Left ventricle myocardium inferior (tissue), 1 donor: ENCODE measurements at regions not wholly inside any gene's neighbourhood (a gene's known extent, or its start where the extent isn't known, plus 50 kb on each side); places are given as distances from the start of the nearest gene placed in this dataset.

Experiments
- DNase-seq: peaks from one replicate; pipeline ENCODE4 v3.0.0-alpha.2; 2020
- H3K27ac ChIP-seq: fragments of 200-600 bp; replicated peaks from 2 replicates; pipeline ENCODE4 v1.8.0; 2021
- H3K27me3 ChIP-seq: fragments of 200-600 bp; 2 replicates; pipeline ENCODE4 v1.8.0; 2021; ENCODE audit warnings: low read depth
- H3K36me3 ChIP-seq: fragments of 200-600 bp; 2 replicates; pipeline ENCODE4 v1.8.0; 2021
- H3K4me1 ChIP-seq: fragments of 200-600 bp; 2 replicates; pipeline ENCODE4 v1.8.0; 2021
- H3K4me3 ChIP-seq: fragments of 200-600 bp; 2 replicates; pipeline ENCODE4 v1.8.0; 2021; ENCODE audit warnings: mild to moderate bottlenecking, moderate library complexity
- H3K9me3 ChIP-seq: fragments of 200-600 bp; replicated peaks from 2 replicates; pipeline ENCODE4 v1.8.0; 2021
- intact Hi-C: fragments of 100-400 bp; cut with micrococcal nuclease; formaldehyde crosslinking; loops from one replicate; pipeline ENCODE4 v1.11.0; 2022
- TF ChIP-seq, protein P1 (sequence below): fragments of 200-600 bp; IDR thresholded peaks from 2 replicates; pipeline ENCODE4 v1.8.0; 2021; ENCODE audit warnings: antibody characterized with exemption, mild to moderate bottlenecking, borderline replicate concordance
- donor health status: DM: no; HTN: yes; CAD: no; lungs with severe emphysema.

DNA sequence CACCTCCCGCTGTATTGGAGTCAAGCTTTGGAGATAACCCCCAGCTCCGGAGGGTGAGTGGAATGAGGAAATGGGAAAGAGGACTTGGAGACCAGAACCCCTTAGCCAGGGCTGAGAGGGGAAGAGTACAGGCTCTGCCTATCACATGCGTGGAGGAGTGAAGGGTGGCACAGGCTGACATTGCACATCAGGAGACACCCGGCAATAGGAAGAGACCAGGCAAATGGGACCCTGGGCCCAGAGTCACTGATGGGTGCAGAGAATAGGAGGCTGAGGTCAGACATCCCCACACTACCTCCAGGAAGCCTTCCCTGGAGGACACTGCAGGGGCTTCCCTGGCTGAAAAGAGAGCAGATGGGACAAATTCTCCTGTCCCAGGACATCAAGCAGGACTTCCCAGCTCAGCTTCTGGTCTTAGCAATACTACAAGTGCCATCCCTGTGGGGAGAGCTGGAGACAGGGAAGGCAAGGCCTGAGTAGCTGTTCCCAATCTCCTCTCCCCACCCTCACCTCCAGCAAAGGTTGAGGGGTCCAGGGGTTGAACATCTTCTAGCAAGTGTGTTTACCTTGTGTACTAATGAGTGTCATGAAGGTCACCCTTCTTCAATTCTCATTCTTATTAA, 160.7 kb downstream of the BUD13 start:
- Histone ChIP-seq H3K4me3 (no peak overlapping the region), H3K36me3 (no peaks in the 10 kb centered on the region), H3K9me3 (no peaks in the 10 kb centered on the region), H3K27me3 (peaks cover 79% of the 10 kb centered on the region), H3K27ac (no peak overlapping the region), H3K4me1 (no peaks in the 10 kb centered on the region)
- intact Hi-C loops: no loop called here
- TF ChIP-seq, protein P1, sequence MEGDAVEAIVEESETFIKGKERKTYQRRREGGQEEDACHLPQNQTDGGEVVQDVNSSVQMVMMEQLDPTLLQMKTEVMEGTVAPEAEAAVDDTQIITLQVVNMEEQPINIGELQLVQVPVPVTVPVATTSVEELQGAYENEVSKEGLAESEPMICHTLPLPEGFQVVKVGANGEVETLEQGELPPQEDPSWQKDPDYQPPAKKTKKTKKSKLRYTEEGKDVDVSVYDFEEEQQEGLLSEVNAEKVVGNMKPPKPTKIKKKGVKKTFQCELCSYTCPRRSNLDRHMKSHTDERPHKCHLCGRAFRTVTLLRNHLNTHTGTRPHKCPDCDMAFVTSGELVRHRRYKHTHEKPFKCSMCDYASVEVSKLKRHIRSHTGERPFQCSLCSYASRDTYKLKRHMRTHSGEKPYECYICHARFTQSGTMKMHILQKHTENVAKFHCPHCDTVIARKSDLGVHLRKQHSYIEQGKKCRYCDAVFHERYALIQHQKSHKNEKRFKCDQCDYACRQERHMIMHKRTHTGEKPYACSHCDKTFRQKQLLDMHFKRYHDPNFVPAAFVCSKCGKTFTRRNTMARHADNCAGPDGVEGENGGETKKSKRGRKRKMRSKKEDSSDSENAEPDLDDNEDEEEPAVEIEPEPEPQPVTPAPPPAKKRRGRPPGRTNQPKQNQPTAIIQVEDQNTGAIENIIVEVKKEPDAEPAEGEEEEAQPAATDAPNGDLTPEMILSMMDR: no peak
- no peak for DNase-seq

- intact Hi-C loops: no loop called here
- no peaks in the 10 kb centered on the region for H3K36me3 ChIP-seq
- no peak overlapping the region for H3K27ac ChIP-seq
- TF ChIP-seq, protein P1: no peak
- no peaks in the 10 kb centered on the region for H3K9me3 ChIP-seq
- DNase-seq: no peak
- H3K4me3 ChIP-seq: no peak overlapping the region
- peaks cover 92% of the 10 kb centered on the region for H3K27me3 ChIP-seq
- H3K4me1 ChIP-seq: no peaks in the 10 kb centered on the region
Observed at GRCh38 chr11:116610190-116610589, 162.6 kb downstream of the BUD13 start.

GRCh38 chr11:116607027-116607426, 165.8 kb downstream of the BUD13 start:
- H3K4me3 ChIP-seq: no peak overlapping the region
- no peaks in the 10 kb centered on the region for H3K36me3 ChIP-seq
- H3K27ac ChIP-seq: no peak overlapping the region
- intact Hi-C loops: no loop called here
- no peaks in the 10 kb centered on the region for H3K4me1 ChIP-seq
- peaks cover 93% of the 10 kb centered on the region for H3K27me3 ChIP-seq
- H3K9me3 ChIP-seq: no peaks in the 10 kb centered on the region
- TF ChIP-seq, protein P1: no peak
- no peak for DNase-seq

GRCh38 chr11:116605543-116606459, 167.0 kb downstream of the BUD13 start:
- Histone ChIP-seq H3K4me3 (no peak overlapping the region), H3K27me3 (peaks cover 82% of the 10 kb centered on the region), H3K27ac (no peak overlapping the region), H3K36me3 (no peaks in the 10 kb centered on the region), H3K4me1 (no peaks in the 10 kb centered on the region), H3K9me3 (no peaks in the 10 kb centered on the region)
- no peak for DNase-seq
- intact Hi-C loops: no loop called here
- TF ChIP-seq, protein P1: peak; percentile 51

DNA sequence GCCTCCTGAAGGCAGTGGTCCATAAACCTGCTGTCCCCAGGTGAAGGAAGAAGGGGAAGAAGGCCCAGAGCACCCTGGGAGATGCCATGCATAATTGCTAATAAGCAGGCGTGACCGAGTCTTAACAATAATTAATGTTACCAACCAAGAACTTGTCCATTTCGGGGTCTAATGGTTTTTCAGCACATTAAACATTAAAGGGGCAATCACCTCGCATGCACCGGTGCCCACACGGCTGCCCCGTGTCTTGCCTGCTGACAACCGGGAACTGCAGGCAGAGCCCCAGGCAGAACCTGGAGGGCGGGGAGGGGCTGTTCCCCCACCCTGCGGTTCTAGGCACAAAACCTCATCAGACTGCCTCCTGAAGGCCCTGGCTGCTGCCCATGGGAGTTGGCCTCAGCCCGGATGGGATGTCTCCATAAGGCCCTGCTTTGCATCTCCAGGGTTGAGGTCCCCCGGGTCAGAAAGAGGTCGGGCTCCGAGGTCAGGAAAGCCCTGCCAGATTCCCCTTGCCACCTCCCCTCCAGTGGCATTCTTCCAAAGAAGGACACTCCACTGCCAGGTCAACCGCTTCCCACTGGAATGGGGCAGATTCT, 169.0 kb downstream of the BUD13 start:
- no peak for DNase-seq
- peaks cover 77% of the 10 kb centered on the region for H3K27me3 ChIP-seq
- no peak overlapping the region for H3K4me3 ChIP-seq
- H3K4me1 ChIP-seq: no peaks in the 10 kb centered on the region
- no peaks in the 10 kb centered on the region for H3K36me3 ChIP-seq
- TF ChIP-seq, protein P1: no peak
- no peak overlapping the region for H3K27ac ChIP-seq
- H3K9me3 ChIP-seq: no peaks in the 10 kb centered on the region
- intact Hi-C loops: no loop called here
